ENCODE measurements at regions not wholly inside any gene's neighbourhood (a gene's known extent, or its start where the extent isn't known, plus 50 kb on each side); places are given as distances from the start of the nearest gene placed in this dataset.
A peak's percentile ranks its signal among the peaks of the same experiment; 100 is the strongest.

DNA sequence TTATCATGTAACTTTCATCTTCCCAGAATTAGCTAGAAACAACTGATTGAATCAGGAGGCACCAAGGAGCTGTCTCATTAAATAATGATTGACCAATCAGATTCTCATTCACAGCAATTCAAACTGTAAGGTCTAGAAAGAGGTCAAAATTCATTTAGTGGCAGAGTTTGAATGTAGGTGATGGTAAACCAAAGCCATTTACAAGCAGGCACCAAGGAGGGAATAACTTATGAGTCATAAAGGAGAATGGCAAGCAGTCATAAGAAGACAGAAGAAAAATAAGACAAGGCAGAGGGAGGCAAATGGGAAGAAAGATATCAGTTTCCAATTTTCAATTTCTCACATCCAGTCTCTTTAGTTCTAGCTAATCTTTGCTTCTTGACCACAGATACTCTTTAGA is 52.9 kb upstream of the DEFB112 start:
- DNase-seq (ENCODE audit: low spot score) = no peak

DNA sequence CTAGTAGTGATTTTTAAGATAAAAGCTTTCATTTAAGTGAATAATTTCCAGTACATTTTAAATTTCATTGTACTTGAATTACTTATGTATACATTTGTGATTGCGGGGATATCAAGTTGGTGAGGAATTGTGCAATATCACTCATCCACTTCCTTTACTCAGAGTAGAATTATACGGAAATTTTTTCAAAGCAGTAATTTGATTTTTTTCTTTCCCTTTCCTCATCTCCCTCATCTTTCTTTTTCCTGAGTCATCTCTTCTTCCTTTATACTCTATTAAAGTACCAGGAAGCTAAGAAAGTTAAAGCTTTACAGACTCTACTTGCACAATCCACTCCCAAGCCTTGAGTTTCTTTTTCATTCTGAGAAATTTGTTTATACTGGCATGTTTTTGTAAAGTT is 60.9 kb upstream of the DEFB112 start:
- DNase-seq (ENCODE audit: low spot score) = no peak

DNA sequence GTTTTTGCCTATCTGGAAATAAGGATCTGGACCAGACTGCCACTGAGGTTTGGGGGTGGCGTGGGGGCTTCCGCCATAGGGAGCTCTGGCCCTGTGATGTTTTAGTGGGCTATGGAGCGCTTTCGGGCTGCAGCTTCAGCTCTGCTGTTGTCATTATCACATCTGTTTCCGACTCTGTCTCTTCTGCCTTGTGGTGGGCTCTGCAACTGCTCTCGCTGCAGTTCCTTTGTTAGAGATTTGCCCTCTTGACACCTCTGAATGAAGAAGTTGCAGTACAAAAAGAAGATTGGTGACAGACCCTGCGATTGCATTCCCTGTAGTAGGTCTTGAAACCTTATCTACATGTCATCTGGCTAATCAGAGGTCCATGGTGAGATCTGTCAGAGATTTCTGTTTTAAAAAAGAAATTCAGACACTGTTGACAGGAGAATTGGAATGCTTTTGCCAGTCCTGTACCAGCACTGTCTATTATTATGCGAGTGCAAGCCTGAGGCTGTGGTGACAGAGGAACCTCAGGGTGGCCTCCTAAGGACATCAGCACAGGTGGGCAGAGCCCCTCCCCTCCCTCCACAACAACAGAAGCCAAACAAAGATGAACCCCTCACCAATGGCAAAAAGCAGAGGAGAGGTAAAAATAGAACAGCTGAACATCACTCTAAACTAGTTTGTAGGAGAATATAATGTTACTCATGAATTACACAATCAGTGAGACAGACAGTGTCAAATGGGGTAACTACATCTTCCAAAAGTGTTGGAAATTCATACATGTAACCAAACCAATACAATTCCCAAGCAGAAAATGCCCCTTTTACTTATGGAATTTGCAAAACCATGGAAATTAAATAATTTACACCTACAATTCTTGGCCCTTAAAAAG is 63.5 kb upstream of the DEFB112 start:
- no peak for DNase-seq (ENCODE audit: low spot score)

DNA sequence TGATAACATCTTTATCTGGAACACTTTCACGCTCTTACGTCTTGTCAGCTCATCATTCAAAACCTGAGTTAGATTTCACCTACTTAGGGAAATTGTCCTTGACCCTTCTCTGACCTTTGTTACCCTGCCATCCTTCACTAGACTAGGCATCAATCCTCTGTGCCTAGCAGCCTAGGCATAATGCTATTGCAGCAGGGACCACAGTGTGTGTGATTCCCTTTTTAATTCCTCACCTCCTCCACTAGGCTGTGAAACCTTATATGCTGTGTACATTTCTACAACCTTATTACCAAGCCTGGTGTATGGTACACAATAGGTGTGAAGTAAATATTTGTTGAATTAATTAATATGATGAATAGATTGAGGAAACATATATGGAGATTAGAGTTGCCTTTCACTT is 66.7 kb upstream of the DEFB112 start:
- no peak for DNase-seq (ENCODE audit: low spot score)

DNA sequence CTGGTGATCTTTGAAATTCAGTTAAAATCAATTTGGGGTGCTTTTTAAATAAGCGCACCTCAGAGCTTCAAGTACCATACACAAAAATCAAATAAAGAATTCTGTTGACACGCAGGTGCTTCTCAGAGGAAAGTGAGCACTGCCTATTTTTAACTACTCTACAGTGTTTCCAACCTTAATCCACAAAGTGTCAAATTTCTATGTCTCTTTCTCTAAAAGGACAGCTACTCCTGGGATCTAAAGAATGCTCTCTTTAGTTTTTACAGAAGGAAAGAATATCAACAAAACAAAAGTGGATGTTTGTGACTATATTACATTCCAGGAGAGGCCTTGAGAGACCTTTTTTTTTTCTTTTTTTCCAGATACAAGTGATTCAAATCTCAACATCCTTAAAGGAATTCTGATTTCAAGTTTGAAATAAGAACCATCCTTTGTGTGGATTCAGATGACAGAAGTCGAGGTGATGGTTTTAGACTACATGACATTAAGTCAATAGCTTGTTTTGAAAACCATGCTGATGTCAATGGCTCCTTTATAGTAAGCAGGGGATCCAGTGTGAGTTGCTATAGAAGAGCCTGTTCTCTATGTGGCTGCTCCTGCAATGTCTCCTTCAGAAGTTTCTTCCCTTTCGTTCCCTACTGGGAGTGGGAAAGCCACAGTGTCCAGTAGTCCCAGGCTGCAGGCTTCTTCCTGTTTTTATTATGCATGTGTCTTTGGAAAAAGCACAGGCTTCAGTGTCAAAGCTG is 67.2 kb upstream of the DEFB112 start:
- no peak for DNase-seq (ENCODE audit: low spot score)

DNA sequence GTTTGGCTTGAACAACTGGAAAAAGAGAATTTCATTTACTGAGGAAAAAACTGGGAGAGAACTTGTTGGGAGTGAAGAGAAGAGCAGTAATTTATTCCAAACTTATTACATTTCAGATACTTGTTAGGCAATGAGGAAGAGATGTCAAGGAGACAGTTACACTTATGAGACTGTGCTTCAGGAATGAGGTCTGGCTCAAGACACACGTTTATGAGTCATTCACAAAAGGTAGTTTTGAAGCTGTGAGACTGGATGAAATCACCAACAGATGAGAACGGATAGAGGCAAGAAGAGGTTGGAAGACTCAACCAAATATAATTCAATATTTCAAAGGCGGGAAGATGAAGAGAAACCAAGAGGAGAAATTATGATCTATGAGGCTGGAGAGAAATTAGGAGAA is 70.6 kb upstream of the DEFB112 start:
- DNase-seq (ENCODE audit: low spot score) = no peak

DNA sequence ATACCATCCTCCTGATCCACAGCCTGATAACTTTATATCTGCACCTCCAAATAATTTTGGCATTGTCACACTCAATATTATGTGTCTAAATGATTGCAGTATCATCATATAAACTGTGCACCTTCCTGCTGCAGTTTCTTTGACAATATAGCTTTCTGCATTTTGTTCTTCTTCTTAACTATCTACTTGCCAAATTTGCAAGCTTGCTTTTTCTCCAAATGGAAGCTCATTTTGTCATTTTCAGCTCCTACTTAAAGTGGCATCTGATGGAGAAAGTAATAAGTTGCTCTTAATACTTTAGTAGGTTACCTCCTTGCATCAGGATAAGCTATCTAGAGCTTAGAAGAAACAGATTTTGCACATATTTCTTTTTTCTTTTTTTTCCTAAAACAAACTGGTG is 74.0 kb upstream of the DEFB112 start:
- DNase-seq (ENCODE audit: low spot score) = no peak

DNA sequence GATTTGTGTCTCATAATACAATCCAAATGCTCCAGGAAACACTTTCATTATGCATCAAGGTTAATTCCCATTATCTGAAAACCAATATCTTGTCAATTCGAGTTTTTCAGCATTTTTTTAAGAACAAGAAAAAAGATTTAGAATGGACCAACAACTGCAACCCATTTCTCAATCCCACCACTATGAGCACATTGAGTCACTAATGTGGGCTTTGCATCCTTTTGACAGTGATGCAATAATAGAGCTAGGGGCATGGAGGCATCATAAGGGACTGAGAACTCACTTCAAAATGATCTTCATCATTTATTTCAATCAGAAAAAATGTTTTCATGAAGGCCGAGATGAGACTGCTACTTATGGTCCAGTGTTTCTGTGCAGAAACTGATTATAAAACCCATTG is 74.8 kb upstream of the DEFB112 start:
- DNase-seq (ENCODE audit: low spot score) = no peak

DNA sequence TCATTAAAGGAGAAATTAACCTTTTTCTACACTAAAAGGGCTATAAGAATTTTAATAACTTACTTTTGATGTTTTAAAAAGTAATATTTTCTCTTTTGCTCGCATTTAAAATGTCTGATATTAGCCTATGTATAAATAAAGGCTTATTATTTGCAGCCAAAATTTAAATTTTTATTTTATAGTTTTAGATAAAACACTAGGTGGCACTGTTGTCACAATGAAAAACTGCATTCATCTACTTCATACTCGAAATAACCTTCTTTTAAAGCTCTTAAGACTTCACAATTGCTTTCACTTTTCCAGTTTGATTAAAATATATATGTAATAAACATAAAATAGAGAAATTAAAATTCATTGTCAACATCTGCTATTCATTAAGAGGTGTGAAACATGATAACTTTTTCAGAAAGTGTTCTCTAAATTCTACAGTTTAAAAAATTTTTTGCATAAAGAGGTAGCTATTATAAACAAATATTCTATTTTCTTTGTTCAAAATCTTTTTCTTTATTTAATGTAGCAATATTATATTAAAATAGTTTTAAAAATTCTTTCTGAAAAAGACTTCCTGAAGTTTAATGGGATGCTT is 78.8 kb upstream of the DEFB112 start:
- DNase-seq (ENCODE audit: low spot score) = no peak

DNA sequence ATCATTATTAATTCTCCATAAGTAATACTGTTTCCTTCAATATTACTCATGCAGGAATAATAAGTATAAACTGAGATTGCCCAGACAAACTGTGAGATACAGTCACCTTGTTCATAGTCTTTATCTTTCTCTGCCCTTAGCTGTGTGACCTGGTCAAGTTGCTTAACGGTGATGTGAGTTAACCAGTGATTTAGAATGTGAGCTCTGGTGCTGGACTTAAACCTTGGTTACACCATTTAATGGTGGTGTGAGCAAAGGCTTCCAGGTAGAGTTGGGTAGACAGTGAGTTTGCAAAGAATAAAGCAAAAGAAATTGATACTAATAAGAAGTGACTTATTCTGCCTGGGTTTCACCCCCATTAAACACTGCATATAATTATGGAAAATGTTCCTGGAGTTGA is 86.2 kb upstream of the DEFB112 start:
- DNase-seq (ENCODE audit: low spot score) = no peak

DNA sequence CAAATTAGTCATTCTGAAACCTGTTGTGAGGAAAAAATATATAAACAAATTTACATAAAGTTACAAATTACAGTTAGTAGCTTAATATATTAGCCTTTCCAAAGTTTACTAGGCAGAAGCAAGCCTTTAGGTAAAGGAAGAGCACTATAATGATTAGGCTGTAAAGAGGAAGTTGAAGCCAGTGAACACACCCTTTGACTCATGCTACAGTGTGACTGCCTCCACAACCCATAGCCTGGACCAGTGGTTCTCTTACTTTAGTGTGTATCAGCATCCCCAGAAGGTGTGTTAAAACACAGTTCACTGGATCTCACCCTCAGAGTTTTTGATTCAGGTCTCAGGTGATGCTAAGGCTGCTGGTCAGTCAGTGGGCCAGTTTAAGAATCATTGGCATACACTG is 91.4 kb upstream of the DEFB112 start:
- no peak for DNase-seq (ENCODE audit: low spot score)

DNA sequence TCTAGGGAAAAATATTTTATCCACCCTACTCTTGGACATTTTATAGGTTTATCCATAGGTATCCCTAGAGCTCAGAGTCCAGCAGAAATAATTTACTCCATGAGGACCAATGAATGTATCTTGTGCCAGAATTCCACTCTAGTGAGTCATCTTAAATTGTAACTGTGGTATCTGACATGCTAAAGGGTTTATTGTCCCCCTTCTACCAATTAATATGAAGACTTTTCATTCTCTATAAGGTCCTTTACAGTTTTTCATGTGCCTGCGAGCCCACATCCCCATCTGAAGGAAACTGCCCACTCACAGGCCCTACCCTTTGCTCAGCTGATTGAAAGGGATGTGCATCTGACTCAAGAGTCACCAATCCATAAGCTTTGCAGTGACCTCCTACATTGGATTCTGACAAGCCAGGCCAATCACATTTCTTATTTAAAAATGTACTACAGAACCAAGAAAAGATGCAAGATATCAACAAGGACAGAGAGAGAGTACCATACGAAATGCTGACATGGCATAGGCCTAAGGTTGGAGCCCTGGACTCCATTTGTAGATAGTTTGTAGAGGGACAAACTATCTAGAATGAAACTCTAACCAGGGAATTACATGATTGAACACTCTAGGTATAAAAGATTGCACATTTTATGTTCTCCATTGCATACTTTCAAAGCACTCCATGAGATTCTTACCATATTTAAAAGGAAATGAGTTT is 93.4 kb upstream of the DEFB112 start:
- peak; percentile 72 for DNase-seq (ENCODE audit: low spot score)

DNA sequence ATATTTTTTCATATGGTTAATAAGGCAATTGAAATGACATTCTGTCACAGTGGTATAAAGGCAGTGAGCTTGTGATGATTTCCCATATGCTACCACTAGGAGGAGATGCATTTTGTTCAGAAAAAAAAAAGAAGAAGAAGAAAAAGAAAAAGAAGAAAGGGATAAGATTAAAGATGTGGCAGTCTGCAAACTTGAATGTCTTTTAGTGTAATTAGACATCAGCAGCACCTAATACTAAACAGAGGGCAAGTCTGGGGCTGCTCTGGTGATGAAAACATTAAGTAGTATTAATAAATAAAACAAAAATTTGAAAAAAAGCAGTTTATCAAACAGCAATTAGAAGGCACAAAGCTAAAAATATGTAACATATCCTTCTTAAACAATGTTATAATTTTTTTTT is 95.4 kb upstream of the DEFB112 start:
- DNase-seq (ENCODE audit: low spot score) = no peak

DNA sequence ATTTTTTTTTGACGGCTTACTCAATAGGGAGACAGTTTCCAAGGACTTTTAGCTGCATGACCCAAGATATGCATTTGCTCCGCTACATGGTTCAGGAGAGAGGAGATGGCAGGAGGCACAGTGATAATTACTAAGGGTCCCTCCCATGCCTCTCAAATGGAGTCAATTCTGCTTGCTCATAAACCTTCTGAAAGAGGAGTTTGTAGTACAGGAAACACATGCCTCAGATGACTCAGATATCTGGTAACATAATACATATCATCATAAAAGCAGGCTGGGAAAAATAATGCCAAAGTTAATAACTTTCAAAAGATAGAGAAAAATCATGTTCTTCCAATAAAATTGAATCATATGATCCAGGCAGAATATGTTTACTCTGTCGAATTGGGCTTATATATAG is 97.6 kb upstream of the DEFB112 start:
- DNase-seq (ENCODE audit: low spot score) = peak; percentile 34

DNA sequence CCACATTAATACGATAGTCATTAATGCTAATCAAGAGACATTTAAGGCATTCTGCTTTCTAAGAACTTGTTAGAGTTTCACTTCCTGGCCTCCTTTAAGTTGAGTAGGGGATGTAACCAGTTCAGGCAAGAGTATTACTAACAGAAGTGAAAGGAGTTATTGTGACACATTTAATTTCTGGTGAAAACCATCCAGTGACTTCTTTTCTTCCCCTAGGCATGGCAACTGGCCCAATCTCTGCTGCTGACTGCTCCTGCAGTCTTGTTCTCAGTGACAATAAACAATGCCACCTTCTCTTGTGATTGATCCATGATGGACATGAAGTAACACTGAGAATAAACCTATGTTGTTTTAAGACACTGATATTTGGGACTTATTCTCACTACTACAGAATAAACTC is 130.9 kb upstream of the DEFB112 start:
- DNase-seq (ENCODE audit: low spot score) = peak; percentile 61

DNA sequence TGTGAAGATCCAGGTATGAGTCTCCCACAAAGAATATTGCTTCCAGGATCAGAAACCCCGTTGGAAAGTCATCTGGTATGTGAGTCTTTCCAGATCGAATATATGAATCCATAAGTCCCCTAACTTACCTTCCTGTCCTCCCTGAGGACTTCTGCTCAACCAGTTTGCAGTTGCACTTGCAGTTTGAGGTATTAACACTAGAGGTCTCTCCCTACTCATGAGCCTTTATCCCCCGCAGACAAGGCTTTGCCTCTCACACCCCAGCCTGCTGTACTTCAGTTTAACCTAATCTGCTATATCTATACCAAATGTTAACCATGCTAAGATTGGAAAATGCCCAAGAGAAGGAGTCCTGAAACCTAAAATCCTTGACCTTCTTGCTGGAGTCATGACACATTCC is 135.3 kb upstream of the DEFB112 start:
- peak; percentile 19 for DNase-seq (ENCODE audit: low spot score)

DNA sequence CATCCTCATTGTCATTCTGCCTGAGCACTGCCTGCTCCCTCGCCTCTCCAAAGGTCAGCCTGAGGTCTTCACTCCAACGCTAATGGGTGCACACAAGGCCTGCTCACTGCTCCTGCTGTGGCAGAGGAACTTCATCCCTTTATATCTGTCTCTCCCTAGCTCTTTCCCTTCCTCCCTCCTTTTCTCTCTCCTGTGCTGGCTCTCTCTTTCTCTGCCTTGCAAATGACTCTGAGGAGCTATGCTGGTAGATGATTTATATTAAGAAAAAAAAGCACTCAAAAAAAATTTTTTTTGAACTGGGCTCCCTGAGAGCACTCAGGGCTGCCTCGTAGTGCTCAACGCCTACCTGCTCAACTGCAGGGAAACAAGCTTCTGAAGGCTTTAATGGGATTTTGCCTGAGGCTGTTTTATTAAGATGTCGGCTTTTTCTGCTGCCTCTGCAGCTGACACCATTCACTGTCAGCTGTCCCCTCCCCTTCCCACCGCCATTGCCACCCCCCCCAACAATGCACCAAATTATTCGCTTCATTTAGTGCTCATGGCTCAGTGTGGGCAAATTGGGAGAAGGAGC is 137.7 kb upstream of the DEFB112 start:
- DNase-seq (ENCODE audit: low spot score) = no peak

DNA sequence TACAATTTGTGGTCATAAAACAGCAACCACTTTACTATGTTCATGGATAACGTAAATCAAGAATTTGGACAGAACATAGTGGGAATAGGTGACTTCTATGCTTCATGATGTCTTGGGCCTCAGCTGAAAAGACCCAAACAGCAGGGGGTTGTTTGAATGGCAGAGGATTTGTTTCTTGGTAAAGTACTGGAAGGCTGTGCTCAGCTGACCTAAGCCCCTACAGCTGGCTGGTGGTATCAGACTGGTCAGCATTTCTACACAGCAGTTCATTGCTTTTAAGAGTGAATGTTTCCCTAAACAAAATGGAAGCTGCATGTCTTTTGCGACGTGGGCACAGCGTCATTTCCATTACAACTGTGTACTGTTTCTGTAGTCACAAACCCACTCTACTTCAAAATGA is 148.5 kb upstream of the DEFB112 start:
- DNase-seq (ENCODE audit: low spot score) = no peak

DNA sequence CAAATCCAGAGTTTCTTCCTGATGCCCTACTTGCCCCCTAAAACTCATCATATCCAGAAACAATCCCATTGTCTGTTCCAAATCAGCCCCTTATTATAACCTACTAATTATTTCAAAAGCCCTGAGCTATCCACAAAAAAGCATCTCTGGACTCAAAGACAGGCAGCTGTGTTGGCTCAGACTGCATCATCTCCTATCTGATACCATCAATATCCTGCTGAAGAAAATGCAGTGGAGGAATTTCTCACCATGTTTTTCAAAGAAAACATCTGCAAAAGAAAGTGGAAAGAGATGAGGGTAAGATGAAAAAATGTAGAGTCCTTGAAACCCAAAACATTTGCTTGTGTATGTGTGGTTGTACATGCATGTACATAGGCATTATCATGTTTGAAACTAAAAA is 153.0 kb upstream of the DEFB112 start:
- no peak for DNase-seq (ENCODE audit: low spot score)

DNA sequence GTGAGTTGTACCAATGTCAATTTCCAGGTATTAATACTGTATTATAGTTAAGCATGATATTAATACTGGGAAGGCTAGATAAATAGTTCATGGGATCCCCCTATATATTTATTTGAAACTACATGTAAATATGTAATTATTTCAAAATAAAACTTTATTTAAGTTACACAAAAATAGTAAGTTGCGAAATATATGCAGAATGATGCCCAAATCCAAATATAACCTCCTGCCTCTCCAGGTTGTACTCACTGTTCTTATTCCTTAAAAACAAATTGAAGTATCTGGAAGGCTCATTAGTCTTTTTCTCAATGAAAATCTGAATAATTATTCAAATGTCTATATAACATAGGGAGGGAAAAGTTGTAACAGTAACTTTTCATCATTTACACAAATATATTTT is 161.9 kb upstream of the DEFB112 start:
- no peak for DNase-seq (ENCODE audit: low spot score)

DNA sequence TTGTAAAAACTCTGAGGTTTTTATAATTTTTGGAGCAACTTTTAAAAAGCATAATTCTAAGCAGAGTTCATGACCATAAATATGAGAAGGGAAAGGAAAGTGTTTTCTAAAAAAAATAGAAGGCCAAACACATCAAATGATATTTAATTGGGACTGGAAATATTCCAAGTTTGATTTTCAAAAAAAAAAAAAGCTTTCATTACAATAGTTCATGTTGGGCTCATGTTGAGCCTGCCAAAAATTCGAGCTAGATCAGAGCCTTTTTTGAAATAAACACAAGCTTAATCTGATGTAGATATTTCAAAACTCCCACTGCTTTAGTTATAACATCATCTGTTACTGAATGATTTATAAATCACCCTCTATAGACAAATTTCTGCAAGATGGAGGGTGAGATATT is 163.4 kb upstream of the DEFB112 start:
- no peak for DNase-seq (ENCODE audit: low spot score)

DNA sequence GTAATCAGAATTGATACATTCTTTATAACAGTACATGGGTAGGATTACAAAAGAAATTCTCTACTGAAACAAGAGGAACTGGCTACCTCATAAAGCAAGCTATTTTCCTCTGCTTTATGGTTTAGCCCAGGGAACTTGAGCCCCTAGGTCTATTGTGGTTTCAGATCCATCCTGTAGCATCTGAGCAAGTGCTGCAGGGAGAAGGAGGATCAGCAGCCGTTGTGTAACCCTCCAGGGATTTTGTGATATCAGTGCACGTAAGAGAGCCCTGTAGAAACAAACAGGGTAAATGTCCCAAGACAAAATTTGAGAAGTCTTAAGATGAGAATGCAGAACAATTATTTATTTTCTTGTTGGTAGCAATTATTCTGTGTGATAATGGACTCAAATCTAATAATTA is 165.2 kb upstream of the DEFB112 start:
- DNase-seq (ENCODE audit: low spot score) = no peak
